Endodermal cell (in vitro differentiated cells): ENCODE measurements at regions not wholly inside any gene's neighbourhood (a gene's known extent, or its start where the extent isn't known, plus 50 kb on each side); places are given as distances from the start of the nearest gene placed in this dataset.
"Not testable (repeated sequence)": the region's sequence is repeated elsewhere in the genome, so short reads cannot be mapped to it uniquely, and the experiment has no call there.

Experiments
- DNase-seq: peaks from one replicate; pipeline ENCODE4 v3.0.0-alpha.2; 2017
- H3K27ac ChIP-seq: 2 replicates; pipeline ENCODE4 v1.5.1; 2013; ENCODE audit warnings: mild to moderate bottlenecking, low read depth, low read length, moderate library complexity
- H3K27me3 ChIP-seq: 2 replicates; pipeline ENCODE4 v1.6.1; 2013; ENCODE audit warnings: mild to moderate bottlenecking, low read length, moderate library complexity; ENCODE audit not compliant: insufficient read depth, control insufficient read depth, poor library complexity, severe bottlenecking
- H3K36me3 ChIP-seq: 2 replicates; pipeline ENCODE4 v1.7.0; 2013; ENCODE audit warnings: mild to moderate bottlenecking, low read length, moderate library complexity; ENCODE audit not compliant: control insufficient read depth, insufficient read depth
- H3K4me1 ChIP-seq: one replicate; pipeline ENCODE4 v1.7.0; 2013; ENCODE audit warnings: low read length; ENCODE audit not compliant: control insufficient read depth, insufficient read depth
- H3K4me3 ChIP-seq: 2 replicates; pipeline ENCODE4 v1.5.1; 2013; ENCODE audit warnings: mild to moderate bottlenecking, low read length, moderate library complexity
- H3K9ac ChIP-seq: 2 replicates; pipeline ENCODE4 v1.6.1; 2013; ENCODE audit warnings: mild to moderate bottlenecking, low read length, moderate library complexity; ENCODE audit not compliant: poor library complexity, severe bottlenecking; ENCODE audit errors: extremely low read depth
- H3K9me3 ChIP-seq: 2 replicates; pipeline ENCODE4 v1.6.1; 2013; ENCODE audit warnings: mild to moderate bottlenecking, low read length, moderate library complexity; ENCODE audit not compliant: control insufficient read depth
- H3K27ac Mint-ChIP-seq: 2 replicates; pipeline ENCODE4 v1.8.0; 2020; ENCODE audit warnings: mixed read lengths
- H3K27me3 Mint-ChIP-seq: 2 replicates; pipeline ENCODE4 v1.8.0; 2021; ENCODE audit warnings: mild to moderate bottlenecking, mixed read lengths; ENCODE audit not compliant: insufficient read depth
- H3K36me3 Mint-ChIP-seq: 2 replicates; pipeline ENCODE4 v1.8.0; 2020; ENCODE audit warnings: low read depth, mixed read lengths
- H3K4me1 Mint-ChIP-seq: 2 replicates; pipeline ENCODE4 v1.8.0; 2020; ENCODE audit warnings: mixed read lengths
- H3K4me3 Mint-ChIP-seq: 2 replicates; pipeline ENCODE4 v1.8.0; 2020; ENCODE audit warnings: mild to moderate bottlenecking, moderate library complexity, mixed read lengths
- H3K9me3 Mint-ChIP-seq: 2 replicates; pipeline ENCODE4 v1.8.0; 2020; ENCODE audit warnings: mild to moderate bottlenecking, mixed read lengths
- WGBS, 2 experiments: methylation state at CpG; one replicate each; pipeline versions ENCODE4 v1.1.5 to v1.1.7; 2013; ENCODE audit warnings: missing lambda C conversion rate in 2 of 2, mixed read lengths in 1 of 2; ENCODE audit not compliant: insufficient coverage in 1 of 2, insufficient read length in 1 of 2; 5-methylcytosine and 5-hydroxymethylcytosine counted together
- TF ChIP-seq, protein P1 (sequence below): fragments of 200-600 bp; sonication (generic); conservative IDR thresholded peaks from 2 replicates; pipeline ENCODE4 v1.5.0; 2021; ENCODE audit warnings: antibody characterized with exemption, mild to moderate bottlenecking

GRCh38 chr11:90476442-90477007 lies 253.7 kb upstream of the CHORDC1 start:
- no peak overlapping the region for H3K27ac ChIP-seq
- peaks cover 3% of the 10 kb centered on the region for H3K4me1 Mint-ChIP-seq

DNA sequence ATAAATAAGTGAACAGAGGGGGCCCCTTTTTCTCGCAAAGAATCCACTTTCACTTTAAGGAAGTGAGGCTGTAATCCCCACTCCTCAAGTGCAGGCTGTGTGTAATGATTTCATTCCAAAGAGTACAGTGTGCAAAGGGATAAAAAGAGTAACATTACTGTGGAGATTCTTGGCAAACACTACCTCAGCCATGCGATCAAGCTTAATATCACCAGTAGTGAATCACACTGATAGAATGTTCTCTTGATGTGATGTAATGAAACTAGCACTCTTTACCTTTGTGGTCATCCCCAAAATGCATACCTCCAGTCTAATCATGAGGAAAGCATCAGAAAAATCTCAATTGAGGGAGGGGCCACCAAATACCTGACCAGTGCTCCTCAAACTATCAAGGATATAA lies 246.1 kb upstream of the CHORDC1 start:
- H3K27me3 ChIP-seq = no peaks in the 10 kb centered on the region
- H3K27ac ChIP-seq = no peak overlapping the region
- H3K4me3 ChIP-seq = no peak overlapping the region
- Mint-ChIP-seq H3K36me3 (no peaks in the 10 kb centered on the region), H3K27me3 (no peaks in the 10 kb centered on the region), H3K9me3 (no peaks in the 10 kb centered on the region), H3K4me3 (no peak overlapping the region), H3K4me1 (peaks cover 3% of the 10 kb centered on the region), H3K27ac (no peak overlapping the region)
- 100% methylated on average over 2 of the region's 2 CpGs; no CpG with 5 or more reads in 1 of the 2 experiments for WGBS, 2 experiments
- H3K36me3 ChIP-seq = no peaks in the 10 kb centered on the region
- no peaks in the 10 kb centered on the region for H3K9me3 ChIP-seq
- H3K9ac ChIP-seq = no peak overlapping the region
- TF ChIP-seq, protein P1, sequence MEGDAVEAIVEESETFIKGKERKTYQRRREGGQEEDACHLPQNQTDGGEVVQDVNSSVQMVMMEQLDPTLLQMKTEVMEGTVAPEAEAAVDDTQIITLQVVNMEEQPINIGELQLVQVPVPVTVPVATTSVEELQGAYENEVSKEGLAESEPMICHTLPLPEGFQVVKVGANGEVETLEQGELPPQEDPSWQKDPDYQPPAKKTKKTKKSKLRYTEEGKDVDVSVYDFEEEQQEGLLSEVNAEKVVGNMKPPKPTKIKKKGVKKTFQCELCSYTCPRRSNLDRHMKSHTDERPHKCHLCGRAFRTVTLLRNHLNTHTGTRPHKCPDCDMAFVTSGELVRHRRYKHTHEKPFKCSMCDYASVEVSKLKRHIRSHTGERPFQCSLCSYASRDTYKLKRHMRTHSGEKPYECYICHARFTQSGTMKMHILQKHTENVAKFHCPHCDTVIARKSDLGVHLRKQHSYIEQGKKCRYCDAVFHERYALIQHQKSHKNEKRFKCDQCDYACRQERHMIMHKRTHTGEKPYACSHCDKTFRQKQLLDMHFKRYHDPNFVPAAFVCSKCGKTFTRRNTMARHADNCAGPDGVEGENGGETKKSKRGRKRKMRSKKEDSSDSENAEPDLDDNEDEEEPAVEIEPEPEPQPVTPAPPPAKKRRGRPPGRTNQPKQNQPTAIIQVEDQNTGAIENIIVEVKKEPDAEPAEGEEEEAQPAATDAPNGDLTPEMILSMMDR = no peak
- H3K4me1 ChIP-seq = no peaks in the 10 kb centered on the region
- DNase-seq = no peak

More at GRCh38 chr11:90476442-90477007, 253.7 kb upstream of the CHORDC1 start:
- no peaks in the 10 kb centered on the region for H3K36me3 ChIP-seq
- Mint-ChIP-seq H3K9me3 (peaks cover 5% of the 10 kb centered on the region), H3K4me3 (no peak overlapping the region), H3K27me3 (no peaks in the 10 kb centered on the region), H3K27ac (no peak overlapping the region), H3K36me3 (peaks cover 2% of the 10 kb centered on the region)
- no peak overlapping the region for H3K4me3 ChIP-seq
- no peak overlapping the region for H3K9ac ChIP-seq
- TF ChIP-seq, protein P1 = peak; percentile 83
- H3K27me3 ChIP-seq = no peaks in the 10 kb centered on the region
- WGBS, 2 experiments = 0 to 56% methylated on average over 1 to 2 of the region's 2 CpGs
- H3K4me1 ChIP-seq = no peaks in the 10 kb centered on the region
- DNase-seq = peak; percentile 77
- no peaks in the 10 kb centered on the region for H3K9me3 ChIP-seq

DNA sequence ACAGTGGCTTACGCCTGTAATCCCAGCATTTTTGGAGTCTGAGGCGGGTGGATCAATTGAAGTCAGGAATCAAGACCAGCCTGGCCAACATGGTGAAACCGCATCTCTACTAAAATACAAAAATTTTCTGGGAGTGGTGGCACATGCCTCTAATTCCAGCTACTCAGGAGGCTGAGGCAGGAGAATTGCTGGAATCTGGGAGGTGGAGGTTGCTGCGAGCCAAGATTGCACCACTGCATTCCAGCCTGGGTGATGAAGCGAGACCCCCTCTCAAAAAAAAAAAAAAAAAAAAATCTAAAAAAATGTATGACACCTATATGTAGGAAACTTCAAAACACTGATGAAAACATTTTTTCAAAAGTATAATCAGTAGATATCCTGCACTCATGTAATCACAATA lies 242.7 kb upstream of the CHORDC1 start:
- H3K27ac ChIP-seq = no peak overlapping the region
- DNase-seq = no peak
- 92 to 96% methylated on average over 3 to 4 of the region's 5 CpGs for WGBS, 2 experiments
- H3K36me3 Mint-ChIP-seq = no peaks in the 10 kb centered on the region
- H3K36me3 ChIP-seq = no peaks in the 10 kb centered on the region
- H3K4me1 Mint-ChIP-seq = peaks cover 6% of the 10 kb centered on the region
- H3K9ac ChIP-seq = no peak overlapping the region
- no peaks in the 10 kb centered on the region for H3K9me3 ChIP-seq
- H3K27me3 ChIP-seq = no peaks in the 10 kb centered on the region
- no peaks in the 10 kb centered on the region for H3K27me3 Mint-ChIP-seq
- no peaks in the 10 kb centered on the region for H3K4me1 ChIP-seq
- TF ChIP-seq, protein P1 = no peak
- no peak overlapping the region for H3K27ac Mint-ChIP-seq
- no peaks in the 10 kb centered on the region for H3K9me3 Mint-ChIP-seq
- no peak overlapping the region for H3K4me3 Mint-ChIP-seq
- H3K4me3 ChIP-seq = no peak overlapping the region

DNA sequence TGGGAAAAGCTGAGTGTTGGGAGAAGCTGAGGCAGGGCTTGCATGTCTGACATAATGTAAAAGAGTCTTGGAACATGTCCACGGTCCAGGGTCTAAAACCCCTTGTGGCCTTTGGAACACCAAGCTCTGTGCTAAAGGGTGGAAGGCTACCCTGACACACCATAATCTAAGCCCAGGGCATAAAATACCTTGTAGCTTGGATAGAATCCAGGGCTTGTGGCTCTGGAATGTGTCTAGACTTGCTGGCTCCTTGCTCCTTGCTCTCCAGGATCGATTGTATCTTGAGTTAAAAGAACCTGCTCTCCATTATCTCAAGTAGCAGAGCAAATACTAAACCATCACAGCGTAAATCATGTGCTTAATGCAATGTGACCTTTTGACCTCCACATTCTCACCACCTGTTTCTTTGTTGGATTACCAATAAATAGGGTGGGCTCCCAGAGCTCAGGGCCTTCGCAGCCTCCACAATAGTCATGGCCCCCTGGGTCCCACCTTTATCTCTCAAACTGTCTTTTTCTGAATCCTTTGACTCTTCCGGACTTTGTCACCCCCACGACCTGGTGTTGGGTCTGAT lies 232.6 kb upstream of the CHORDC1 start:
- not testable (repeated sequence) for H3K9me3 Mint-ChIP-seq, H3K27me3 ChIP-seq, H3K27ac ChIP-seq, H3K4me3 ChIP-seq, DNase-seq, H3K4me1 ChIP-seq, H3K4me3 Mint-ChIP-seq, H3K36me3 Mint-ChIP-seq, H3K27me3 Mint-ChIP-seq, H3K36me3 ChIP-seq, H3K9ac ChIP-seq, H3K9me3 ChIP-seq
- H3K4me1 Mint-ChIP-seq = peaks cover 23% of the 10 kb centered on the region
- H3K27ac Mint-ChIP-seq = peak overlapping the region; percentile 59
- 74 to 77% methylated on average over 3 to 6 of the region's 6 CpGs for WGBS, 2 experiments
